VCaP (cell line): ENCODE measurements at regions not wholly inside any gene's neighbourhood (a gene's known extent, or its start where the extent isn't known, plus 50 kb on each side); places are given as distances from the start of the nearest gene placed in this dataset.
"Not testable (repeated sequence)": the region's sequence is repeated elsewhere in the genome, so short reads cannot be mapped to it uniquely, and the experiment has no call there.

Experiments
- H3K27ac ChIP-seq: fragments of 450-650 bp; 2 replicates; pipeline ENCODE4 v1.5.1; 2017
- TF ChIP-seq, protein P1 (sequence below): fragments of 450-650 bp; conservative IDR thresholded peaks from 2 replicates; pipeline ENCODE4 v1.5.1; 2017; ENCODE audit warnings: mild to moderate bottlenecking, moderate library complexity

GRCh38 chr6:139446768-139447655 lies 72.6 kb upstream of the CITED2 start:
- no peak overlapping the region for H3K27ac ChIP-seq
- TF ChIP-seq, protein P1, sequence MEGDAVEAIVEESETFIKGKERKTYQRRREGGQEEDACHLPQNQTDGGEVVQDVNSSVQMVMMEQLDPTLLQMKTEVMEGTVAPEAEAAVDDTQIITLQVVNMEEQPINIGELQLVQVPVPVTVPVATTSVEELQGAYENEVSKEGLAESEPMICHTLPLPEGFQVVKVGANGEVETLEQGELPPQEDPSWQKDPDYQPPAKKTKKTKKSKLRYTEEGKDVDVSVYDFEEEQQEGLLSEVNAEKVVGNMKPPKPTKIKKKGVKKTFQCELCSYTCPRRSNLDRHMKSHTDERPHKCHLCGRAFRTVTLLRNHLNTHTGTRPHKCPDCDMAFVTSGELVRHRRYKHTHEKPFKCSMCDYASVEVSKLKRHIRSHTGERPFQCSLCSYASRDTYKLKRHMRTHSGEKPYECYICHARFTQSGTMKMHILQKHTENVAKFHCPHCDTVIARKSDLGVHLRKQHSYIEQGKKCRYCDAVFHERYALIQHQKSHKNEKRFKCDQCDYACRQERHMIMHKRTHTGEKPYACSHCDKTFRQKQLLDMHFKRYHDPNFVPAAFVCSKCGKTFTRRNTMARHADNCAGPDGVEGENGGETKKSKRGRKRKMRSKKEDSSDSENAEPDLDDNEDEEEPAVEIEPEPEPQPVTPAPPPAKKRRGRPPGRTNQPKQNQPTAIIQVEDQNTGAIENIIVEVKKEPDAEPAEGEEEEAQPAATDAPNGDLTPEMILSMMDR: no peak

GRCh38 chr6:139446138-139446715 lies 71.8 kb upstream of the CITED2 start:
- no peak overlapping the region for H3K27ac ChIP-seq
- TF ChIP-seq, protein P1: no peak

DNA sequence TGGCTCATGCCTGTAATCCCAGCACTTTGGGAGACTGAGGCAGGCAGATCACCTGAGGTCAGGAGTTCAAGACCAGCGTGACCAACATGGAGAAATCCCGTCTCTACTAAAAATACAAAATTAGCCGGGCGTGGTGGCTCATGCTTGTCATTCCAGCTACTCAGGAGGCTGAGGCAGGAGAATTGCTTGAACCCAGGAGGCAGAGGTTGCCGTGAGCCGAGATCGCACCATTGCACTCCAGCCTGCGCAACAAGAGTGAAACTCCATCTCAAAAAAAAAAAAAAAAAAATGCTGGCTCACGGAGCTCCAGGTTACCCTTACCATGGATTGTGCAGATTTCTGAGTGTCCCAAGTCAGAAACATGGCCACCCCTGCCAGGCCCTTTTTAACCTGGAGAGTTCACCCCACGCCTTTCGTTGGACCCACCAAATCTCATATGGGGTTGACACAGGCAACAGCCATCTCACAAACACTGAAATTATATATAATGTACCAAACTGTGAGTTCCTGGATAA lies 69.9 kb upstream of the CITED2 start:
- not testable (repeated sequence) for H3K27ac ChIP-seq

DNA sequence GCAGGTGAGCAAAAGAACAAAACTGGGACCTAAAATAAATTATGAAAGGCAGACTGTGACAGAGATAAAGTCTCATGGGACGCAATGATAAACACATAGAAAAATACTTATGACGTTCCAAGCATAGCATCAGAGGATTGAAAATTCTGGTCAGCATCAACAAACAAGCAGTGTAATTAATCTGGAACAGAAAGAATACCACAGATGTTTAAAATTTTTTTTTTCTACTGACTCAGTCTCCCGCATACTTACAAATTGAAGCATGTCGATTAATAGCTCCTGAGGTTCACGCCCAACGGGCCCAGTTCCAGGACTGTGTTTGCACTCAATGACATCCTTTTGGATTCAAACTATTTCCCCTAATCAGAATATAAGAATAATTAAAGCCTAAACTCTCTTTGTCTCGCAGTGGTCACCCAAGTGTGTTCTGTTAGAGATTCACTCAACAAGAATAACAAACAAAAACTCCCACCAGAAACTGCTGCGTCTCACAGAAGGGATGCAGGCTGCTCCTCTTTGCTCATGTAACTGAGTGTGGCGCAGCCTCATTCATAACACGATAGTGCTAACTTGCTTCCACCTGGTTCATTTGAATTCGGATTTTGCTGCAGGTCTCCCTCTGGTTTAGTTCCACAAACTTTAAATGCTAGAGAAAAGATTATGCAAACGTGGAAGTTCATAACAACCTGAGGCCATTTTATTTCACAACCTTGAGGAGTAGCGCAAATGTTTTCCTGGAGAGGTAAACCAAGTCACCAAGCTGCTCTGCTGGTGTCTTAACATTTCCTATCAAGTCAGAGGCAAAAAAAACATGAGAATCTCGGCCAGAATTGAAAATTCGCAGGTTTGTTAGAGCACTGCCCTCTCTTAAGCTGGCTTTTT lies 69.0 kb upstream of the CITED2 start:
- TF ChIP-seq, protein P1: no peak
- no peak overlapping the region for H3K27ac ChIP-seq

DNA sequence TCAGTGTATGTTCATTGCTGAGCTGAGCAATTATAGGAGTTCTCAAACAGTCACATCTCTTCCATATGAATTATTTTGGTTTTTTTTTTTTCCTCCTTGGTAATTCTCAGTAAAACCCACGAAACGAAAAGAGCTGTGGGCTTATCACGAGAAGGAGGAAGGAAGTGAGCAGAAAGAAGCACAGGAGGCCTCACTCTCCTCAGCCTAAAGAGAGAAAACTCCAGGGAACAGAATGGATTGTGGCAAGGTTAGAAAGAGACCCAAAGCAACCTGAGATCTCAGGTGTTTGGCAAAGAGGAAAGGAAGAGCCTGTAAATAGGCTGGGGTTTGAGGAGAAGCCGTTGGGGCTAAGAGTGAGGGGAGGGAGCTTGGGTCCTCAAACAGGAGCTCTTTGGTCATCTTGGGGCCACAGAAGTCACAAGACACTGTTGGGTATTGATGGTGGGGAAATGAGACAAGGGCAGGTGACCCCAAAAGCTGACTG lies 67.8 kb upstream of the CITED2 start:
- H3K27ac ChIP-seq: no peak overlapping the region
- TF ChIP-seq, protein P1: no peak

DNA sequence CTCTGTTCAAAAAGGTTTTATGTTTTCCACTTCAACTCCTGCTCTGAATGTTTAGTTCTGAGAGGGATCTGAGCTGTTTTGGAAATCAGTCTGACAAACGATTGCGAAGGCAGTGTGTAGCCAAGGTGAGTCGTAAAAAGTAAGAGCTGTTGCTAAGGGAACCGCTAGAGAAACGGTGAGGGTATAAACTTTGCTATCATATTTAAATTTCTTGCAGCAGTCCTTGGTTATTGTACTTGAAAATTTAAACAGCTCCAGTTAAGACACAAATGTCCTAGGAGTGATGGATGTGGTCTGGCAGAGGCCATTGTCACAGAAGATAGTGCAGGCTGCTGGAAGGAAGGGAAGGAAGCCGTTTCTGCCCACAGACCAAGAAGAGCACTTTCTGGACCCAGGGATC lies 64.9 kb upstream of the CITED2 start:
- H3K27ac ChIP-seq: no peak overlapping the region
- TF ChIP-seq, protein P1: no peak

- TF ChIP-seq, protein P1: no peak
- no peak overlapping the region for H3K27ac ChIP-seq
Observed at GRCh38 chr6:139438775-139439174, 64.3 kb upstream of the CITED2 start.
